ENCODE measurements at regions not wholly inside any gene's neighbourhood (a gene's known extent, or its start where the extent isn't known, plus 50 kb on each side); places are given as distances from the start of the nearest gene placed in this dataset. TPM values are rescaled to one million over a fixed set of nuclear protein-coding genes. Genes with fewer than 3 reads are reported as not detected.

Small RNA genes in the stretch of these regions (microRNA-seq; reads per million reads assigned to microRNA genes)
- gene RF01210 (ENCODE audit: insufficient read depth, insufficient read length), result not detected

Small RNA genes in the stretch of these regions (small RNA-seq; reads per million reads assigned to genes)
- gene RF01210, result 0 reads per million in 5 experiments
